ENCODE measurements at regions not wholly inside any gene's neighbourhood (a gene's known extent, or its start where the extent isn't known, plus 50 kb on each side); places are given as distances from the start of the nearest gene placed in this dataset.

DNA sequence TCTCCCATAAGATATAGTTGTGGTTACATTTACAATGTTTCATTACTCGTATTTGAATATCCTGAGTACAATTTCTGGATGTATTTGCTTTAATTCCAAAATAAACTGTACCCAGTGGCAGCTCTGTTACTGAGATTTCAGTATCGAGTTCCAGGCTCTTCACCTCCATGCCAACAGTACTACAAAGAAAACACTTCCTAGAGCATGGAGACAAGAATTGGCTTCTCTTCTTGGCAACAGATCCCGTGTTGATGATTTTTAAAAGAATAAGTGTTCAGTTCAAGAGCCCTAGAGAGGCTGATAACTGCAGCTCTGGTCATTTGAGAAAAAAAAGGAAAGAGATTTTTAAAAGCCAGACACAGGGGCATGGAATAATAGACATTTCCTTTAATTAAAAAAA, 302.8 kb downstream of the EFNB2 start:
- TF ChIP-seq CTCF (IDR thresholded peaks at IDR 0.05; ENCODE audit: low read depth, low read length) = no peak
- TF ChIP-seq EZH2phosphoT487 (IDR thresholded peaks at IDR 0.05; ENCODE audit: low read depth) = no peak

All from OCI-LY3 (cell line).